ENCODE measurements at regions not wholly inside any gene's neighbourhood (a gene's known extent, or its start where the extent isn't known, plus 50 kb on each side); places are given as distances from the start of the nearest gene placed in this dataset.

GRCh38 chr1:219058891-219059820, 114.5 kb upstream of the LYPLAL1 start:
- H3K9me3 ChIP-seq (ENCODE audit: control insufficient read depth, low read length): peaks cover 11% of the 10 kb centered on the region
- H3K4me1 ChIP-seq (ENCODE audit: control insufficient read depth, insufficient read depth, low read length): no peaks in the 10 kb centered on the region
- no peak overlapping the region for H3K9ac ChIP-seq (ENCODE audit: extremely low read depth, low read length, poor library complexity, severe bottlenecking)
- H3K4me1 Mint-ChIP-seq: no peaks in the 10 kb centered on the region
- H3K4me3 Mint-ChIP-seq: no peak overlapping the region
- no peaks in the 10 kb centered on the region for H3K36me3 Mint-ChIP-seq (ENCODE audit: low read depth)
- WGBS, 2 experiments (ENCODE audit: insufficient coverage in 1 of 2, insufficient read length in 1 of 2): 100% methylated on average over 1 of the region's 1 CpG; no CpG with 5 or more reads in 1 of the 2 experiments
- no peaks in the 10 kb centered on the region for H3K9me3 Mint-ChIP-seq
- H3K27me3 ChIP-seq (ENCODE audit: control insufficient read depth, insufficient read depth, low read length, poor library complexity, severe bottlenecking): no peaks in the 10 kb centered on the region
- no peak for DNase-seq
- H3K27ac ChIP-seq (ENCODE audit: low read depth, low read length): no peak overlapping the region
- no peak for TF ChIP-seq CTCF (conservative IDR thresholded peaks at IDR 0.05)
- no peak overlapping the region for H3K27ac Mint-ChIP-seq
- no peaks in the 10 kb centered on the region for H3K36me3 ChIP-seq (ENCODE audit: control insufficient read depth, insufficient read depth, low read length)
- no peak overlapping the region for H3K4me3 ChIP-seq (ENCODE audit: low read length)
- H3K27me3 Mint-ChIP-seq (ENCODE audit: insufficient read depth): no peaks in the 10 kb centered on the region

- no peaks in the 10 kb centered on the region for H3K4me1 ChIP-seq (ENCODE audit: control insufficient read depth, insufficient read depth, low read length)
- no peak overlapping the region for H3K4me3 ChIP-seq (ENCODE audit: low read length)
- H3K9me3 Mint-ChIP-seq: no peaks in the 10 kb centered on the region
- 92 to 93% methylated on average over 3 to 4 of the region's 5 CpGs for WGBS, 2 experiments (ENCODE audit: insufficient coverage in 1 of 2, insufficient read length in 1 of 2)
- no peak overlapping the region for H3K4me3 Mint-ChIP-seq
- no peak overlapping the region for H3K27ac ChIP-seq (ENCODE audit: low read depth, low read length)
- no peak for DNase-seq
- TF ChIP-seq CTCF (conservative IDR thresholded peaks at IDR 0.05): no peak
- peaks cover 11% of the 10 kb centered on the region for H3K9me3 ChIP-seq (ENCODE audit: control insufficient read depth, low read length)
- H3K27ac Mint-ChIP-seq: no peak overlapping the region
- H3K36me3 ChIP-seq (ENCODE audit: control insufficient read depth, insufficient read depth, low read length): no peaks in the 10 kb centered on the region
- H3K4me1 Mint-ChIP-seq: no peaks in the 10 kb centered on the region
- no peaks in the 10 kb centered on the region for H3K27me3 Mint-ChIP-seq (ENCODE audit: insufficient read depth)
- no peak overlapping the region for H3K9ac ChIP-seq (ENCODE audit: extremely low read depth, low read length, poor library complexity, severe bottlenecking)
- no peaks in the 10 kb centered on the region for H3K27me3 ChIP-seq (ENCODE audit: control insufficient read depth, insufficient read depth, low read length, poor library complexity, severe bottlenecking)
- H3K36me3 Mint-ChIP-seq (ENCODE audit: low read depth): no peaks in the 10 kb centered on the region
These were observed 112.9 kb upstream of the LYPLAL1 start for GRCh38 chr1:219060798-219061197.

GRCh38 chr1:219062161-219062560, 111.5 kb upstream of the LYPLAL1 start:
- no peak overlapping the region for H3K9ac ChIP-seq (ENCODE audit: extremely low read depth, low read length, poor library complexity, severe bottlenecking)
- H3K36me3 ChIP-seq (ENCODE audit: control insufficient read depth, insufficient read depth, low read length): no peaks in the 10 kb centered on the region
- Mint-ChIP-seq H3K36me3 (ENCODE audit: low read depth) (no peaks in the 10 kb centered on the region), H3K9me3 (no peaks in the 10 kb centered on the region), H3K27ac (no peak overlapping the region), H3K27me3 (ENCODE audit: insufficient read depth) (no peaks in the 10 kb centered on the region), H3K4me1 (no peaks in the 10 kb centered on the region), H3K4me3 (no peak overlapping the region)
- no peak overlapping the region for H3K27ac ChIP-seq (ENCODE audit: low read depth, low read length)
- H3K9me3 ChIP-seq (ENCODE audit: control insufficient read depth, low read length): peaks cover 5% of the 10 kb centered on the region
- 96 to 100% methylated on average over 1 to 4 of the region's 4 CpGs for WGBS, 2 experiments (ENCODE audit: insufficient coverage in 1 of 2, insufficient read length in 1 of 2)
- DNase-seq: no peak
- no peak overlapping the region for H3K4me3 ChIP-seq (ENCODE audit: low read length)
- no peaks in the 10 kb centered on the region for H3K27me3 ChIP-seq (ENCODE audit: control insufficient read depth, insufficient read depth, low read length, poor library complexity, severe bottlenecking)
- no peaks in the 10 kb centered on the region for H3K4me1 ChIP-seq (ENCODE audit: control insufficient read depth, insufficient read depth, low read length)
- TF ChIP-seq CTCF (conservative IDR thresholded peaks at IDR 0.05): no peak

Data from endodermal cell (in vitro differentiated cells).